ENCODE measurements at regions not wholly inside any gene's neighbourhood (a gene's known extent, or its start where the extent isn't known, plus 50 kb on each side); places are given as distances from the start of the nearest gene placed in this dataset.

GRCh38 chr1:101167891-101168290 is 68.9 kb upstream of the S1PR1 start:
- TF ChIP-seq POLR2AphosphoS5 (IDR thresholded peaks at IDR 0.05) (no peak), POLR2A (IDR thresholded peaks at IDR 0.05) (no peak)
- TF ChIP-seq, protein P1, sequence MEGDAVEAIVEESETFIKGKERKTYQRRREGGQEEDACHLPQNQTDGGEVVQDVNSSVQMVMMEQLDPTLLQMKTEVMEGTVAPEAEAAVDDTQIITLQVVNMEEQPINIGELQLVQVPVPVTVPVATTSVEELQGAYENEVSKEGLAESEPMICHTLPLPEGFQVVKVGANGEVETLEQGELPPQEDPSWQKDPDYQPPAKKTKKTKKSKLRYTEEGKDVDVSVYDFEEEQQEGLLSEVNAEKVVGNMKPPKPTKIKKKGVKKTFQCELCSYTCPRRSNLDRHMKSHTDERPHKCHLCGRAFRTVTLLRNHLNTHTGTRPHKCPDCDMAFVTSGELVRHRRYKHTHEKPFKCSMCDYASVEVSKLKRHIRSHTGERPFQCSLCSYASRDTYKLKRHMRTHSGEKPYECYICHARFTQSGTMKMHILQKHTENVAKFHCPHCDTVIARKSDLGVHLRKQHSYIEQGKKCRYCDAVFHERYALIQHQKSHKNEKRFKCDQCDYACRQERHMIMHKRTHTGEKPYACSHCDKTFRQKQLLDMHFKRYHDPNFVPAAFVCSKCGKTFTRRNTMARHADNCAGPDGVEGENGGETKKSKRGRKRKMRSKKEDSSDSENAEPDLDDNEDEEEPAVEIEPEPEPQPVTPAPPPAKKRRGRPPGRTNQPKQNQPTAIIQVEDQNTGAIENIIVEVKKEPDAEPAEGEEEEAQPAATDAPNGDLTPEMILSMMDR (IDR thresholded peaks at IDR 0.05): no peak
